H1 (cell line): ENCODE measurements at regions not wholly inside any gene's neighbourhood (a gene's known extent, or its start where the extent isn't known, plus 50 kb on each side); places are given as distances from the start of the nearest gene placed in this dataset.

Source experiments
- ATF2 ChIP-seq: IDR thresholded peaks from 2 replicates; pipeline ENCODE4 v1.6.1; 2012; ENCODE audit warnings: low read length, inconsistent platforms
- BRCA1 ChIP-seq: IDR thresholded peaks from 2 replicates; pipeline ENCODE4 v1.6.1; 2012; ENCODE audit warnings: low read depth, low read length, improper control_type of control experiment
- CREB1 ChIP-seq: IDR thresholded peaks from 2 replicates; pipeline ENCODE4 v1.6.1; 2012; ENCODE audit warnings: inconsistent platforms
- CTCF ChIP-seq, 3 experiments: IDR thresholded peaks; 1 replicate in 2 of 3; 2 replicates in 1 of 3; pipeline versions ENCODE4 v1.5.1 to v1.6.1; 2011; ENCODE audit warnings: low read length in 3 of 3, mild to moderate bottlenecking in 3 of 3, inconsistent platforms in 2 of 3, low read depth in 1 of 3, moderate library complexity in 1 of 3; ENCODE audit not compliant: insufficient read depth in 1 of 3; ENCODE audit errors: control extremely low read depth in 1 of 3
- JUND ChIP-seq: IDR thresholded peaks from 2 replicates; pipeline ENCODE4 v1.6.1; 2011; ENCODE audit warnings: mild to moderate bottlenecking, improper control_type of control experiment, low read length
- PHF8 ChIP-seq: fragments of 200-600 bp; sonication (generic); conservative IDR thresholded peaks from 2 replicates; pipeline ENCODE4 v1.7.1; 2012; ENCODE audit warnings: low read depth, mild to moderate bottlenecking, inconsistent platforms, low read length, moderate library complexity
- SP1 ChIP-seq: IDR thresholded peaks from 2 replicates; pipeline ENCODE4 v1.6.1; 2011; ENCODE audit warnings: low read depth, low read length
- SUZ12 ChIP-seq: fragments of 200-600 bp; sonication (generic); IDR thresholded peaks from 2 replicates; pipeline ENCODE4 v1.6.1; 2012; ENCODE audit warnings: mild to moderate bottlenecking, inconsistent platforms, low read length, moderate library complexity, mixed read lengths
- TEAD4 ChIP-seq: IDR thresholded peaks from 2 replicates; pipeline ENCODE4 v1.6.1; 2012; ENCODE audit warnings: low read depth, low read length, inconsistent platforms, mixed read lengths

- no peak for TF ChIP-seq CTCF (IDR thresholded peaks at IDR 0.05; ENCODE audit: control extremely low read depth in 1 of 3, insufficient read depth in 1 of 3, low read depth in 1 of 3, low read length in 3 of 3)
- no peak for TF ChIP-seq BRCA1
- TF ChIP-seq ATF2 = no peak
- TF ChIP-seq PHF8 = no peak
- TF ChIP-seq CREB1 = no peak
- TF ChIP-seq JUND = no peak
- no peak for TF ChIP-seq SUZ12
- no peak for TF ChIP-seq SP1
- TF ChIP-seq TEAD4 = no peak
Observed at GRCh38 chr14:101000711-101001250, 97.3 kb upstream of the RTL1 start.
